ENCODE measurements at regions not wholly inside any gene's neighbourhood (a gene's known extent, or its start where the extent isn't known, plus 50 kb on each side); places are given as distances from the start of the nearest gene placed in this dataset.
"Not testable (repeated sequence)": the region's sequence is repeated elsewhere in the genome, so short reads cannot be mapped to it uniquely, and the experiment has no call there.

GRCh38 chr7:93048136-93048930 is 69.4 kb downstream of the SAMD9 start:
- DNase-seq: no peak

- DNase-seq: no peak
Measured at GRCh38 chr7:93047514-93048099, 70.2 kb downstream of the SAMD9 start.

- no peak for DNase-seq
Measured at GRCh38 chr7:93046641-93047040, 71.1 kb downstream of the SAMD9 start.

GRCh38 chr7:93044147-93044810 is 73.5 kb downstream of the SAMD9 start:
- no peak for DNase-seq

- no peak for DNase-seq
Measured at GRCh38 chr7:93043385-93043985, 74.3 kb downstream of the SAMD9 start.

- DNase-seq: no peak
Measured at GRCh38 chr7:93040355-93040754, 77.4 kb downstream of the SAMD9 start.

GRCh38 chr7:93039786-93040185 is 78.0 kb downstream of the SAMD9 start:
- peak in 1 of 2 donors; percentile 33 for DNase-seq

- DNase-seq: no peak
Measured at GRCh38 chr7:93039282-93039681, 78.5 kb downstream of the SAMD9 start.

GRCh38 chr7:93036807-93037206 is 81.0 kb downstream of the SAMD9 start:
- DNase-seq: no peak

GRCh38 chr7:93036149-93036640 is 81.6 kb downstream of the SAMD9 start:
- DNase-seq: no peak

GRCh38 chr7:93031795-93032194 is 86.0 kb downstream of the SAMD9 start:
- DNase-seq: no peak

- DNase-seq: no peak
Measured at GRCh38 chr7:93030605-93031225, 87.1 kb downstream of the SAMD9 start.

GRCh38 chr7:93029056-93029455 is 88.7 kb downstream of the SAMD9 start:
- DNase-seq: no peak

GRCh38 chr7:93028610-93029009 is 89.2 kb downstream of the SAMD9 start:
- DNase-seq: no peak

GRCh38 chr7:93027044-93027443 is 90.7 kb downstream of the SAMD9 start:
- DNase-seq: no peak

- DNase-seq: no peak
Measured at GRCh38 chr7:93026425-93026824, 91.4 kb downstream of the SAMD9 start.

- no peak for DNase-seq
Measured at GRCh38 chr7:93025389-93025788, 92.4 kb downstream of the SAMD9 start.

- not testable (repeated sequence) for DNase-seq
Measured at GRCh38 chr7:93022931-93023478, 94.8 kb downstream of the SAMD9 start.

GRCh38 chr7:93021748-93022147 is 96.0 kb downstream of the SAMD9 start:
- no peak for DNase-seq

GRCh38 chr7:93018716-93019115 is 99.1 kb downstream of the SAMD9 start:
- no peak for DNase-seq

GRCh38 chr7:93016681-93017381 is 100.9 kb downstream of the SAMD9 start:
- DNase-seq: peak in 1 of 2 donors; percentile 55
